HUDEP-2 (cell line): ENCODE measurements at regions not wholly inside any gene's neighbourhood (a gene's known extent, or its start where the extent isn't known, plus 50 kb on each side); places are given as distances from the start of the nearest gene placed in this dataset.
"Not testable (repeated sequence)": the region's sequence is repeated elsewhere in the genome, so short reads cannot be mapped to it uniquely, and the experiment has no call there.

Experiments used
- DNase-seq, 76 experiments: peaks; one replicate each; lab custom pipeline; 2025; ENCODE audit not compliant: unreplicated experiment in 76 of 76; lab: John Stamatoyannopoulos, UW

DNA sequence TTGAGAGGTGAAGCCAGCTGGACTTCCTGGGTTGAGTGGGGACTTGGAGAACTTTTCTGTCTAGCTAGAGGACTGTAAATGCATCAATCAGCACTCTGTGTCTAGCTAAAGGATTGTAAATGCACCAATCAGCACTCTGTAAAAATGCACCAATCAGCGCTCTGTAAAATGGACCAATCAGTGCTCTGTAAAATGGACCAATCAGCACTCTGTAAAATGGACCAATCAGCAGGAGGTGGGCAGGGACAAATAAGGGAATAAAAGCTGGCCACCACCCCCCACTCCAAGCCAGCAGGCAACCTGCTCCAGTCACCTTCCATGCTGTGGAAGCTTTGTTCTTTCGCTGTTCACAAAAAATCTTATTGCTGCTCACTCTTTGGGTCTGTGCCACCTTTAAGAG lies 390.4 kb downstream of the RPS24 start:
- DNase-seq, result not testable (repeated sequence)

DNA sequence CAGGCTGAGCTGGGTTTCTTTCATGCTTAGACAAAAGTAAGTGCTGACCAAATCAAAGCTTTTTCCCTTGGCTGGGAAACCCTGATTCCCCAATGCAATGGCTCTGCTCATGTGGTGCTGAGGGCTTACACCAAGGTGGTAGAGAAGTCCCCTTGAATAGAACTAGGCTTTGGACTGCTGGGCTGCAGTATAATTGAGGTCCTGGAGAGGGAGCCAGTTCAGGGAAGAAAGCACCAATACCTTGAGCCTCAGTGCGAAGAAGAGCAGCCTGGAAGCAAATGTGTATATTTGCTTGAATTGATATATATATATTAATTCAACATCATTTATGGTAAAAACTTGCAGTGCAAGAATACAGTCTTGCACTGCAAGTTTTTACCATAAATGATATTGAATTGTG lies 391.1 kb downstream of the RPS24 start:
- DNase-seq, result peak in 4 of 76 experiments; percentile 2 to 16 (median 6)

DNA sequence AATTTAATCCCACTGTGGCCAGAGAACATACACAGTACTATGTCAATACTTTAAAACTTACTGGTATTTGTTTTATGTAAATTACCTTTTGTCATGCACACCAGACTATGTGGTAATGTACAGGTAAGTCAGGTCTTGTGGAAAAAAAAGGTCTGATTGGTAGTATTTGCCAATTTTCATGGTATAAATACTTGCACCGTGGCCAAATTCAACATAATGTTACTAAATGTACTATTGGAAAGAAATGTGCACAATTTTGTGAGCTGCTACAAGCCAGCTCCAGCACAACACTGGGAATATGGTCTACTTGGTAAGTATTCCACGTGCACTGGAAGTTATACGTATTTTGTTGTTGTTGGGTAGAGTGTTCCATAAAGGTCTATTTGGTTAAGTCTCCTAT lies 392.5 kb downstream of the RPS24 start:
- DNase-seq, result no peak

DNA sequence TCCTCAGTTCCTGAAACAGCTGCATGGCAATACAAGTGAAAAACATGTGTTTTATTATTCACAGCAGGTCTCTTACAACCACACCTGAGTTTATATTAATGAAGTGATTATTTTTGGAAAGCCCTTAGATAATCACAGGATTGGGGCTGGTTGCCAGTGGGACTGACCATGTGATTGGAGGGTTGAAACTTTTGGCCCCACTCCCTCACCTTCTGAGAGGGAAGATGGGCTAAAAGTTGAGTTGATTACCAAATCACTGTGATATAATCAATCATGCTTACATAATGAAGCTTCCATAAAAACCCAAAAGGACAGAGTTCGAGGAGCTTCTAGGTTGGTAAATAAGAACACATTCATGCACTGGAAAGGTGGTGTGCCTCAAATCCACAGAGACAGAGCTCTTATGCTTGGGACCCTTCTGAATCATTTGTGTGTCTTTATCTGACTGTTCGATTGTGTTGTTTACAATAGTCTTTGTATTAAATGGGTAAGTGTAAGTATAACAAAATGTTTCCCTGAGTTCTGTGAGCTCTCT lies 393.9 kb downstream of the RPS24 start:
- no peak for DNase-seq

DNA sequence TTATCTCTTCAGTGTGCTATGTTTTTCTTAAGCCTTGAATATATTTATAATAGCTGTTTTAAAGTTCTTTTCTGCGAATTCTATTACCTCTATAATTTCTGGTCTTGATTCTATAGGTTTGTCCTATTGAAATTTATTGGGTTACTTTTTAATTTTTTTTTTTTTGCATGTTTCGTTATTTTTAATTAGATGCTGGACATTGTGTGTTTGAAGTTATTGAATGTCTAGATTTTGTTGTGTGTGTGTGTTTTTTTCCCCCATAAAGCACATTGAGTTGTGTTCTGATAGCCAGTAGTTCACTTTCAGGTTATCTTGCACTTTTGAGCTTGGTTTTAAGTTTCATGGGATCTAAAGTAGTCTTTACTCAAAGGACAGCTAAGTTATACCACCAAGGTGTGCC lies 394.9 kb downstream of the RPS24 start:
- DNase-seq, result no peak

DNA sequence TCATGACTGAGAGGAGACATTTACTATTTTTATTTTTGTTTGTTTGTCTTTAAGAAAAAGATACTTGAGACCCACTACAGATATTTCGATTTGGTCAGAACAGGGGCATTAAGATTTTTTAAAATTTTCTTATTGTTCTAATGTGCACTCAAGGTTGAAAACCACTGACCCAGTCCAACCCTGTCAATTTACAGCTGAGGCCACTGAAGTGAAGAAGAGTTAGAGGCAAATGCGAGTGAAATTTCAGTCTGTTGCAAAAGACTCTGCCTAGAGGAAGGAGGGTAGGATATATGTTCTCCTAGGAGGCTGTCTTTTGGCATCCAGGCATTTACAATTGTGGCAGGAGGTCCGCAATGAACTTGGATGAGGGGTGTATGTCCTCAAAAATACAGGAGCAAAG lies 396.3 kb downstream of the RPS24 start:
- no peak for DNase-seq

DNA sequence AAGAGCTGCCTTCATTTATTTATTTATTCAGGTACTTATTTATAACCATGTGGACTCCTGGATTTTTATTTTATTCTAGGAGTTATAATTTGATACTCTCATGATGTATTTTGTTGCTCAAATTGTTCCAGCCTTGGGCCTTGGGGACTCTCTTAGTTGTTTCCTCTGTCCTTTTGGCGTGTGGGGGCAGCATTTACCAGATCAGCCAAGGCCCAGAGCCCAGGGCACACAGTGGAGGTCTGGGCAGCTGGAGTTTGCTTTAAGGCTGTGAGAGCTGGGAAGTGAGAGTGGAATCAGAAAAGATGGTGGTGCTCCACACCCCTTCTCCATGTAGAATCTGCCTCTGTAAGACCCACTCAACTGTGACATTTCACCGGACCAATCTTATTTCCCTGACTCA lies 398.9 kb downstream of the RPS24 start:
- DNase-seq, result no peak

DNA sequence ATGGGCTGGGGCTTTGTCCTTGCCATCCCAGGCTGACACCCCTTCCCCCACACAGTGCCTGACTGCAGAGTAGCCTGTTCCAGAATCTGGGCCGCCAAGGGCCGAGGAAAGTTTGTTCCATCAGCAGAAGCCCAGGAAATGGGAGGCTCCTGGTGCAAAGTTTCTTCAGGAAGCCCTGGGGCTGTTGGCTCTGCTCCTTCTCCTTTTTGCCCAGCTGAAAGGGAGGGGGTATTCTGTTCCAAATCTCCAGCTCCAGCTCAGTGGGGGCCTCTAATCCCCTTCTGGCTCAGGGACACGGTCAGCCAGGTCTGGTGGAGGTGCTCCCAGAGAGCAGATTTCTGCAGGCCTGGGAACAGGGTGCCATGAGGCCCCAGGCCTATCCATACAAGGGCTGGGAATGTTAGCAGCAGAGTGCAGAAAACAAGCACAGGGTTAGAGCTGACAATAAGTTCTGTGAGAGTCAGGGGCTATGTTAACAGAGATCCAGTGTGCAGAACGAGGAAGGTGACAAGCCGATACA lies 399.5 kb downstream of the RPS24 start:
- no peak for DNase-seq

DNA sequence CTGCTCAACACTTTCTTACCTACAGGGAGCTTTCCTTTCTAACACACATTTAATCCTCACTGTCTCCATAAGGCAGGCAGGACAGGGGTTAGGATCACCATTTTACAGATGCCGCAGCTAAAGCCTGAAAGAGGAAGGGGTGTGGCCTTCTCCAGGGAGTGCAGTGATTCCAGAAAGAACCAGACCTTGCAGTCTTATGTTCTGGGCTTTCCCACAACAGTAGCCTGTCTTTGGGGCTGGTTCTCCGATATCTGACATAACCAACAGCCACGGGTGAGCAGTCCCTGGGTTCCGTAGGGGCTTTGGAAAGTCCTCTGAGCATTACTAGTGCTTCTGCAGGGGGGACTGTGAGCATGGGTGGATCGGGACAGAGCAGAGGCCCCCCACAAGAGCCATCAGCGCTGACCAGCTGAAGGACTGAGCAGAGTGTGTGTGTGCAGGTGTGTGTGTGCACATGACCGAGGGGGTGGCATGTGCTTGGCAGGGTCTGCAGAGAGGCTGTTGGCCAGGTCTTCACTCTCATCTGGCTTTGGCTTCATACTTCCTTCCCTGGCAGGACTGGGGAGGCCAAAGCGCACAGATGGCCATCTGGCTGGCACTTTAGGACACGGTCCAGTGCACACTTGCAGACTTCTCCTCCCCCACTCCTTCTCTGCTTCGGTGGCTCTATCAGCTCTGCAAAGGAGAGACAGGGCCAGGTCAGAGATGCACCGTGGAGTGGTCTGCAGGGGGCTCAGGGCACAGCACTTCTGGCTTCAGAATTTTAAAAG lies 400.3 kb downstream of the RPS24 start:
- no peak for DNase-seq

DNA sequence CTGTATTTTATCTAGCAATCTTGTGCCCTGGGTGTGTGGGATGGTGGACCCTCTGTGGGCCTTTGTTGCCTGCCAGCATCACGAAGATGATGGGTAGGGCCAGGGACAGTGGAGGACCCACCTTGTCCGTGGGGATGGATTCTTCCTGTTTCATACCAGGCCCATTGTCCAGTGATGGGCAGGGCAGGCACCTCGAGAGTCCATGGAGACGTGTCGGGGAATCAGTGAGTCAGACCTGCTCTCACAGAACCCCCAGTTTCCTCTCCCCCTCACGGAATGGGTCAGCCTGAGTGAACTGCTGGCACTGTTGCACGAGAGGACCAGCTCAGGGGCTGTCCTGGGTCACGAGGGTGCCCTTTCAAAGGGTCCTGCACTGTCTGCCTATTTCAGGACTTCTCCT lies 401.2 kb downstream of the RPS24 start:
- DNase-seq, result no peak

DNA sequence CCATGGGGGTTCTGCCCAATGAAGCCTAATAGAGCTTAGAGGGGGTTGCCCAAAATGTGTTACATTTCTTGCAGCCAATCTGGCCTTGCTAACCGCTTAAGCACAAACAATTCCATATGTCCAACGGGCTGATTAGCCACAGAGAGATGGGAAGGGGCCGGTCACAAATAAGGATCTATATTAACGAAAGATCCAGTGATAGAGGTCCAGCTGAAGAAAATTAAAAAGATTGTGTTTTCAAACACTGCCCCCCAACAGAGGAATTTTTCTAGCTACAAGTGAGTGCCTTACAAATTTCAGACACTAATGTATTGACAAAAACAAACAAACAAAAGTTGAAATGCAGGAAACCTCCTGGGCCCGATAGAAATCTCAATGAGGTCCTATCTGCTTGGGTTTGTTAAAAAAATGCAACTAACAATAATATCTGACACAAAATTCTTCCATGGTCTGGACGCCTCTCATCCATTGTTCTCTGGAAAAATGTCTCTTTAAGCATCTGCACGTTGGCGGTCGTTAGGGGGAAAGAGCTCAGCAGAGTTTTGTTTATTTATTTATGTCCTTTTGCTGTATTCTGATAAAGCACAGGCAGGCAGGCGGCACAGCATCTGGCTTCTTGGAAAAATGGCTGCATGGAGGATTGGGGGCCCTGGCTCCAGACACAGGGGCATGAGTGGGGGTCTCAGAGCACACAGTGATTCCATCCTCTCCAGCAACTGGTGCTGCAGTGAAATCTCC lies 402.0 kb downstream of the RPS24 start:
- DNase-seq, result no peak

DNA sequence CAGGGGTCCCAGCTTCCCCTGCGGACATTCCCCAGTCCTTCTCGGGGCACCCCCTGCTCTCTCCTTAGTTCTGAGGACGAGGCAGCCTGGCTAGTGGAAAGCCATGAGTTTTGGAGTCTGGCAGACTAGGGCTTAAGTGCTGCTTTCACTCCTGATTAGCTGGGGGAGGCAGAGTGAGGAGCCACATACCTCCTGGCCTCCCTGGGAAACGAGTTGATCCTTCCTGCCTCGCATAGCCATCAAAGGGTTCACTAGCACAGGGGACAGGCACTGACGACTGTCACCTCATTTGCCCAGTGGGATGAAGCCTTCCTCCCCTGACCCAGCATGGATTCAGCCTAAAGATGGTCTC lies 402.5 kb downstream of the RPS24 start:
- no peak for DNase-seq

DNA sequence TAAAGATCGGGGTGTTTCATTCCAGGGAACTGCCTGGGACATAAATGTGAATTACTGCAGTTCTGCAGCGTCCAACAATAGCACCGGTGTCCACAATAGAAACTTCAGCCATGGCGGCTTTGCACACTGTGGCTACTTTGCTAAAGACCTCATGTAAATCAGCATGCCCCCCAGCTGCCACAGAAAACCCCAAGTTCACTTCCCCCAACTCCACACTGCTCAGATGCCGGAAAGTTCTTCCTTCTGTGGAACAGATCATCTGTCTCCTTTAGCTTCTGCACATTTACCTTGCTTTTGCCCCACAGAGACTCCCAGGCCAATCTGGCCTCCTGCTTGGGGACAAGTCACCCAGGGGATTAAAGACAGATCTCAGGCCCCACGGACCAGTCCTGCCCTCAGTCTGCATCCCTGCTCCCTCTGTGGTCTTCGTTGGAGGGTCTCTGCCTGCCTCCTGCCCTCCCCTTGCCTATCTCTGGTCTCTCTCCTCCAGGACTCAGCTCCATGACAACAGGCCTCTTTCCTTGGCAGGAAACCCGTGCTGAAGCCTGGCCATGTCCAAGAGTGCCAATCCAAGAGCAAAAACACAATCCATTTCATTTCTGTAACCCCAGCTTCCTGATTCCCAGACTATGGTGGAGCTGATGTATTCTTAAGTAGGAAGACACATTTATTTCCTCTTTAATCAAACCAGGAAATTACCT lies 403.2 kb downstream of the RPS24 start:
- DNase-seq, result no peak

DNA sequence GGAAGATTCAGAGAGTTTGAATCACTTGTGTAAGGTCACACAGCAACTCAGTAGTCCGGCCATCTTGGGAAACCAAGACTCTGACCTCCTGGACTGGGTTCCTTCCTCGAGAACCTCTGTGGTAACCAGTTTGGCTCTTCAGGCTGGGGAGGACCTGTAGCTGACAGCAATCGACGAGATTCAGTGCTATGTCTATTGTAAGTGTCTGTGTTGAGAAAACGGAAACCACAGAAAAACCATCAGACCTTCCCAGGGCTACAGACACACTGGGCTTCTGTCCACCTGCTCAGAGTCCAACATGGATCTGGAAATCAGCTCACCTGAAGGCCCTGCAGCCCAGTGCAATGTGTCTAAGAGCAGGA lies 403.7 kb downstream of the RPS24 start:
- DNase-seq, result no peak

DNA sequence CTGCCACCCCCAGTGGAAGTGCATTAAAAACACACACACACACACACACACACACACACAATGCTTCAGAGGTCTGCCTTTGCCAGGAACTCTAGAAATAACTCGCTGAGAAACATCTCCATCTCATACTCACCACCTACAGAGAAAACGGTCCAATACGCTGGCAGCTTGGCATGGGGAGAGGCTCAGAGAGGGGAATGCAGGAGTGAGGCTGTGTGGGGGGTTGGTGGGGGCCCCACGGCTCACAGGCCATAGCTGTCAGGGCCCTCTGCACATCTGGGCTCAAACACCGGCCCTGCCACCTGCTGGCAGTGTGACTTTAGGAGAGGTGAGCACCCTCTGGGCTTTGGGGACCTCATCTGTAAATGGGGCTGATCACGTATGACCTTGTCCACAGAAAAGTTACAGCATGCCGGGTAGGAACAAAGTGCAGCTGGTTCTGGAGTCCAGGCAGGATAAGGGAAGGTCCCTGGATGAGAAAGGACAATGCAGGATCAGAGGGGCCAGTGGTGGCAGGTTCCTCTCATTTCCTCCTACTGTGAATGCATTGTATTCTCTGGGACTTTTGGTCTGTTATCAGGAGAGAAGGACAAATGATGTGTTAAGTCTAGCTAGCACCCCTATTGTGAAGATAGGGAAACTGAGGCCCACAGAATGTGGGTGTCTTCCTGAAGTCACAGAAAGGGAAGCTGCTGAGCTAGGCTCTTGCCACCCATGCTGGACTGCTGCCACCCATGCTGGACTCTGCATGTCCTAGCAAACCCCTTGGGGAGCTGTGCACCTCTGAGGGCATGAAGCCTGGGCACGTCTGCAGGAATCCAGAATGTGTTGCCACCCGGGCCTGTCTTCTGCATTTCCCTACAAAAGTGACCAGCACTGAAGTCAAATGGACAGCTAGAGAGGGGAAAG lies 404.6 kb downstream of the RPS24 start:
- peak in 1 of 76 experiments; percentile 6 for DNase-seq

DNA sequence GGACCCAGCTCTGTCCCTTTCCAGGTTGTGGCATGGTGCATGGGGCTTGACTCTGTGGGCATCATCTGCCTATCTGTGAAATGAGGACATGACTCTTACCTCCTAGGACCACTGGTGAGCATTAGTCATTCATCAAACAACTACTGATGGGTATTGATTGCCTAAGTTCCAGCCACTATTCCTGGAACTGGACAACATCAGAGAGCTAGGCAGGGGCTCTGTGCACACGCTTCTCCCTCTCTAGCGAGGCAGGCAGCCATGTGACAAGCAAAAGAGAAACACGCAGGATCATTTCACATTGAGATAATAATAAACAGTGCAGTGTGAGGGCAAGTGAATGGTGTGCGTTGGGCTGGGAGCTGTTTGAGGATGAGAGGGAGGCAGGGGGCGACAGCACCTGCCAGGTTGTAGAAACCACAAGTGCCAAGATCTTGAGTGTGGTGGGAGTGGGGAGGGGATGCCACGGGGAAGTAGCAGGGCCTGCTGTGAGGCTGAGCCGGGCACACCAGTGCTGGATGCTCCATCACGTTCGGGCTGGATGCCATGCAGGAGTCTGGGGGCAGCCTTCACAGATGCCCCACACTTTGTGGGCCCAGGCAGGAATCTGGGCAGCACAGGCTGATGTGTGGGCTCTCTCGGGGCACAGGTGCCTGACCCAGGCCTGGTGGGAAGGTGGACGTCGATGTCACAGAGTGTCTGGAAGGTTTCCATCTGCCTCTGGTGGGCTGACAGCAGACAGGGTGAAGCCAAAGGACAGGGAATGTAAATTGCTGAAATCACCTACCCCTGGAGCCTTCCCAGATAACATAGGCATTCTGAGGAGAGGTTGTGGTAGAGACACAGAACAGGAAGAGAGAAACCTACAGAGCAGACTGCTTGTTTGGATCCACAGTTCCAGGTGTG lies 405.5 kb downstream of the RPS24 start:
- no peak for DNase-seq

DNA sequence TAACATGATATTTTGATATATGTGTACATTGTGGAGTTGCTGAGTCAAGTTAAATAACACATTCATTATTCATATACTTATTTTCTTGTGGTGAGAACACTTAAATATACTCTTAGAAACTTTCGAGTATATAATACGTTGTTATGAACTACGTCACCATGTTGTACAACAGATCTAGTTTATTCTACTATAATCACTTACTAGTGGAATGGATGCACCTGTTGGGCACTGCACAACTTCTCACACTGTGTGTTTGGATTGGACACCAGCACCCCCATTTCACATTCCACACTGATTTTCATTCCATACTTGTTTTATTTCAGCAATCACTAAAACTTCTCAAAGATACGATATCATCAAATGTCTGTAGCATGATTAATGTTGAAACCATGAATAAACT lies 407.3 kb downstream of the RPS24 start:
- DNase-seq, result no peak

DNA sequence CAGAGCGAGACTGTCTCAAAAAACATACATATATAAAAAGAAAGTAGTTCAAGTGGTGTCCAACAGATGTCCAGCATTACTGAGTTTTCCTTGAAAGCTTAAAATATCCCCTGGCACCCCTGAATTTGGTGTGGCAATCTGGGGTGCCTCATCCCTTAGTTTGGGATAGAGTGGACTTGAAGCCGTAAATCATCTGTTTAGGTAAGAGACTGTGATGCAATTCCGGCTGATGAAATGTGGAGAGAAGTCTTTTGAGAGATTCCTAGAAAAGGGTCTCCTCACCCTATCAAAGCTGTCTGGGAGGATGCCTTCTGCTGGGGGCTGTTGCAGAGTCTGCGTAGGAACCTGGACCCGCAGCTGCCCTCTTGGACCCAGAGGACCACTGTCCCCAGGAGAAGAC lies 408.0 kb downstream of the RPS24 start:
- DNase-seq, result no peak

DNA sequence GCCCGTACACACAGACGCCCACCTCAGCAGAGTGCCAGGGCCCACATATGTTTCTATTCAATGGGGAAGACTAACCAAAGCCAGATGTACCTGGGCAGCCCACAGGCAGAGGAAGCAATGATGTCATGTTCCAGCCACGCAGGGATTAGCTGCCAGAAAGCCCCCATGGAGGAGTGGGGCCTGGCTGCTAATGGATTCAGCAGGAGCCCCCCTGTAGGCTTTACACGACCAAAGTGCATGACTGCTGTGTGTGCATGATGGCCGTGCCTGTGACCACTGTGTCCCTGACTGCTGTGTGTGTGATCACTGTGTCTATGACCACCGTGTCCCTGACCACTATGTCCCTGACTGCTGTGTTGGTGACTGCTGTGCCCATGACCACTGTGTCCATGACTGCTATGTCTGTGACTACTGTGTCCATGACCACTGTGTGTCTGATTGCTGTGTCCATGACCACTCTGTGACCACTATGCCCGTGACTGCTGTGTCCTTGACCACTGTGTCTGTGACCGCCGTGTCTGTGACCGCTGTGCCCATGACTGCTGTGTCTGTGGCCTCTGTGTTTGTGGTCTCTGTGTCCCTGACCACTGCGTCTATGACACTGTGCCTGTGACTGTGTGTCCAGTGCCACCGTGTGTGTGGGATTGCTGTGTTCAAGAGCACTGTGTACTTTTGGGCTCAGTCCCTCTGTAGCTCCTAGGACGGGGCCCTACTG lies 409.3 kb downstream of the RPS24 start:
- DNase-seq, result no peak
